Sigmoid colon (tissue), 6 donors: ENCODE measurements at regions not wholly inside any gene's neighbourhood (a gene's known extent, or its start where the extent isn't known, plus 50 kb on each side); places are given as distances from the start of the nearest gene placed in this dataset.

Experiments used
- DNase-seq: peaks from one replicate; pipeline ENCODE4 v3.0.0-alpha.2; 2019
- H3K27ac ChIP-seq, 4 donors: fragments of 200-600 bp; sonication (generic); one replicate each; pipeline ENCODE4 v1.5.1; 2016 to 2019; ENCODE audit warnings: mild to moderate bottlenecking in 1 of 4
- H3K27me3 ChIP-seq, 3 donors: fragments of 200-600 bp; sonication (generic); one replicate each; pipeline ENCODE4 v1.5.1; 2019; ENCODE audit warnings: mild to moderate bottlenecking in 1 of 3
- H3K36me3 ChIP-seq, 4 donors: fragments of 200-600 bp; sonication (generic); one replicate each; pipeline ENCODE4 v1.5.1; 2016 to 2019
- H3K4me1 ChIP-seq, 4 donors: fragments of 200-600 bp; sonication (generic); one replicate each; pipeline ENCODE4 v1.5.1; 2017 to 2019
- H3K4me3 ChIP-seq, 4 donors: fragments of 200-600 bp; sonication (generic); one replicate each; pipeline ENCODE4 v1.5.1; 2017 to 2019; ENCODE audit warnings: mild to moderate bottlenecking in 2 of 4, moderate library complexity in 1 of 4
- H3K9me3 ChIP-seq, 4 donors: fragments of 200-600 bp in 3 of 4; sonication (generic) in 3 of 4; one replicate each; pipeline versions ENCODE4 v1.5.1 to v1.6.1; 2013 to 2019
- EP300 ChIP-seq, 4 donors: sonication (generic); formaldehyde crosslinking; IDR thresholded peaks; one replicate each; pipeline ENCODE4 v1.6.1; 2017; ENCODE audit warnings: antibody characterized with exemption in 4 of 4
- POLR2A ChIP-seq, 2 donors: fragments of 450-650 bp; IDR thresholded peaks; one replicate each; pipeline ENCODE4 v1.6.1; 2016; ENCODE audit warnings: antibody characterized with exemption in 2 of 2, mild to moderate bottlenecking in 2 of 2, moderate library complexity in 2 of 2
- POLR2AphosphoS5 ChIP-seq, 4 donors: sonication (generic); formaldehyde crosslinking; IDR thresholded peaks; one replicate each; pipeline ENCODE4 v1.6.1; 2017; ENCODE audit warnings: antibody characterized with exemption in 4 of 4
- WGBS, 2 donors: extraction: QIAGEN DNeasy Blood & Tissue Kit; methylation state at CpG; one replicate each; pipeline ENCODE4 v1.1.7; 2013; 5-methylcytosine and 5-hydroxymethylcytosine counted together
- intact Hi-C: fragments of 100-400 bp; cut with DNase I; formaldehyde crosslinking; loops from one replicate; pipeline ENCODE4 v1.15.1; 2023
- TF ChIP-seq, protein P1 (sequence below), 4 experiments: fragments of 450-650 bp in 3 of 4; fragments of 200-600 bp in 1 of 4; IDR thresholded peaks; one replicate each; pipeline ENCODE4 v1.5.1; 2016 to 2019; ENCODE audit warnings: antibody characterized with exemption in 4 of 4, mild to moderate bottlenecking in 3 of 4, moderate library complexity in 2 of 4
- donor health status: healthy with polysubstance abuse.
- donor health status: healthy.

DNA sequence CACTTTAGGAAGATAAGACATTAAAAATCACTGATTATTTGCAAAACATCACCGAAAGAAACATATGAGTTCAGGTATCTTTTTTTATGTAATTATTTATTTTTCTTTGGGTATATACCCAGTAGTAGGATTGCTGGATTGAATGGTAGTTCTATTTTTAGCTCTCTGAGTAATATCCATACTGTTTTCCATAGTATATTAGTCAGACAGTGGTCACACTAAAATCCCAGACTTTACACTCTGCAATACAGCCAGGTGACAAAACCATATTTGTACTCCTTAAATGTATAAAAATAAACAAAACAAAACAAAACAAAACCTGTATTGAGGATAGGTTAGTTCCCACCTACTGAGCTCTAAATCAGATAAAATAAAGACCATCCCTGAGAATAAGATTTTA lies 1024.3 kb upstream of the EYS start:
- Histone ChIP-seq H3K9me3 (no peaks in the 10 kb centered on the region), H3K27me3 (no peaks in the 10 kb centered on the region), H3K27ac (no peak overlapping the region), H3K4me3 (no peak overlapping the region), H3K36me3 (no peaks in the 10 kb centered on the region), H3K4me1 (no peaks in the 10 kb centered on the region)
- intact Hi-C loops: no loop called here
- TF ChIP-seq, protein P1, sequence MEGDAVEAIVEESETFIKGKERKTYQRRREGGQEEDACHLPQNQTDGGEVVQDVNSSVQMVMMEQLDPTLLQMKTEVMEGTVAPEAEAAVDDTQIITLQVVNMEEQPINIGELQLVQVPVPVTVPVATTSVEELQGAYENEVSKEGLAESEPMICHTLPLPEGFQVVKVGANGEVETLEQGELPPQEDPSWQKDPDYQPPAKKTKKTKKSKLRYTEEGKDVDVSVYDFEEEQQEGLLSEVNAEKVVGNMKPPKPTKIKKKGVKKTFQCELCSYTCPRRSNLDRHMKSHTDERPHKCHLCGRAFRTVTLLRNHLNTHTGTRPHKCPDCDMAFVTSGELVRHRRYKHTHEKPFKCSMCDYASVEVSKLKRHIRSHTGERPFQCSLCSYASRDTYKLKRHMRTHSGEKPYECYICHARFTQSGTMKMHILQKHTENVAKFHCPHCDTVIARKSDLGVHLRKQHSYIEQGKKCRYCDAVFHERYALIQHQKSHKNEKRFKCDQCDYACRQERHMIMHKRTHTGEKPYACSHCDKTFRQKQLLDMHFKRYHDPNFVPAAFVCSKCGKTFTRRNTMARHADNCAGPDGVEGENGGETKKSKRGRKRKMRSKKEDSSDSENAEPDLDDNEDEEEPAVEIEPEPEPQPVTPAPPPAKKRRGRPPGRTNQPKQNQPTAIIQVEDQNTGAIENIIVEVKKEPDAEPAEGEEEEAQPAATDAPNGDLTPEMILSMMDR (IDR thresholded peaks at IDR 0.05): no peak
- TF ChIP-seq POLR2A (IDR thresholded peaks at IDR 0.05) (no peak), POLR2AphosphoS5 (IDR thresholded peaks at IDR 0.05) (no peak), EP300 (IDR thresholded peaks at IDR 0.05) (no peak)
- WGBS, 2 donors: 93 to 95% methylated on average over 1 of the region's 1 CpG
- DNase-seq: no peak

GRCh38 chr6:66725670-66726069 lies 1018.6 kb upstream of the EYS start:
- intact Hi-C loops: no loop called here
- TF ChIP-seq POLR2AphosphoS5 (IDR thresholded peaks at IDR 0.05) (no peak), EP300 (IDR thresholded peaks at IDR 0.05) (no peak), POLR2A (IDR thresholded peaks at IDR 0.05) (no peak)
- TF ChIP-seq, protein P1 (IDR thresholded peaks at IDR 0.05): no peak
- Histone ChIP-seq H3K4me1 (no peaks in the 10 kb centered on the region), H3K4me3 (no peak overlapping the region), H3K27ac (no peak overlapping the region), H3K9me3 (no peaks in the 10 kb centered on the region), H3K36me3 (no peaks in the 10 kb centered on the region), H3K27me3 (no peaks in the 10 kb centered on the region)
- 73 to 79% methylated on average over 3 of the region's 3 CpGs for WGBS, 2 donors
- no peak for DNase-seq

DNA sequence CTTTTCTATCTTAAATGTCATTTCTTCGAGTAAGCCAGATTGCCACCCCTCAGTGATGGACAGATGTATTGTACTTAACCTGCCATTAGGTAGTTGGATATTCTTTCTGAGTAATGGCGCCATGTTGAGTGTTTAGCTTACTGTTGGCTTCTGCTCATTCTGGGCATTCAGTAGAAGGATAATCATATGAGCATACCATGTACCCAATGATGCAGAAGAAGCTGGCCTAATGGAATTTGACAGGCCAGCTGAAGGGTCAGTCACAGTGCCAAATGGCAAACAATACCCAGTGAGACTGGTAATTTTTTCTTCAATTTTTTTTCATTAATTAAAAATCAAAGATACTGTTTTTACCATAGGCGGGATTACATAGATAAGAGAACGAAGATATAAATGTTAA lies 1010.8 kb upstream of the EYS start:
- no peak for DNase-seq
- H3K4me3 ChIP-seq: no peak overlapping the region
- no peaks in the 10 kb centered on the region for H3K4me1 ChIP-seq
- intact Hi-C loops: no loop called here
- WGBS, 2 donors: 91% methylated on average over 4 of the region's 4 CpGs
- TF ChIP-seq, protein P1 (IDR thresholded peaks at IDR 0.05): no peak
- TF ChIP-seq POLR2A (IDR thresholded peaks at IDR 0.05) (no peak), POLR2AphosphoS5 (IDR thresholded peaks at IDR 0.05) (no peak), EP300 (IDR thresholded peaks at IDR 0.05) (no peak)
- no peaks in the 10 kb centered on the region for H3K9me3 ChIP-seq
- no peak overlapping the region for H3K27ac ChIP-seq
- H3K36me3 ChIP-seq: no peaks in the 10 kb centered on the region
- no peaks in the 10 kb centered on the region for H3K27me3 ChIP-seq

DNA sequence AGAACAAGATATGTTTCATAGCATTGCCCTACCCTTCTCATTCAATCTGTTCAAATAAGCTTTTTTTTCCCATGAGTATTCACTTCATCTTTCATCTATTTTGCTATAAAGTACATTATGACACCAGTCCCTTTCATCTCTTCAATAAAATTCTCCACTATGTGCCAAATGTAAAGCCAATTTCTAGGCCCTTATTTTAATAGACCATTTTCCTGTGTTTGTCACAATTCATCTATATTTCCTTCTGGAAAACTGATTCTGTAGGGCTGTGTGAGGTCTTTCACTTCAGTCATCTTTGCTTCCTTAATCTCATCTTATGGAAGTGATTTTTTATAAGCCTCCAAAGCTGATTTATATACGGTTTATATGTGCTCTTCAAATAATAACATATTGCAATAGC lies 992.4 kb upstream of the EYS start:
- WGBS, 2 donors: 64 to 74% methylated on average over 1 of the region's 1 CpG
- no peak overlapping the region for H3K27ac ChIP-seq
- H3K4me3 ChIP-seq: no peak overlapping the region
- H3K27me3 ChIP-seq: no peaks in the 10 kb centered on the region
- H3K4me1 ChIP-seq: no peaks in the 10 kb centered on the region
- H3K9me3 ChIP-seq: no peaks in the 10 kb centered on the region
- intact Hi-C loops: no loop called here
- H3K36me3 ChIP-seq: no peaks in the 10 kb centered on the region
- no peak for DNase-seq
- TF ChIP-seq POLR2A (IDR thresholded peaks at IDR 0.05) (no peak), EP300 (IDR thresholded peaks at IDR 0.05) (no peak), POLR2AphosphoS5 (IDR thresholded peaks at IDR 0.05) (no peak)
- TF ChIP-seq, protein P1 (IDR thresholded peaks at IDR 0.05): no peak

DNA sequence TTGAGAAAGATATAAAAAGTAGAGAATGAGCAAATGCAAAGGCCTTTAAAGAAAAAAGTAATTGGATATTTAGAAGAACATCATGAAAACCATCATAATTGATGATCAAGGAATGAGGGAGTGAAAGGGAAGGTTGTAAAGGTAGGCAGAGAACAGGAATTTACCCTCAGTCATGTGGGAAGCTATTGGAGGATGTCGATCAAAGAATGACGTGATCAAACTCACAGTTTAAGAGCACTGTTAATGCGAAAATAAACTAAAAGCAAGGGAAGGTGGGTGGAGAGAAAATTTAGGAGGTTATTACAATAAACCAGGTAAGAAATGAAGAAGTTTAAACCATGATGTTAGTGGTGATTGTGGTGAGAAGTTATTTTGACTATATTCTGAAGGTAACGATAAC lies 982.6 kb upstream of the EYS start:
- H3K36me3 ChIP-seq: no peaks in the 10 kb centered on the region
- 92 to 93% methylated on average over 4 of the region's 4 CpGs for WGBS, 2 donors
- no peak for DNase-seq
- intact Hi-C loops: no loop called here
- no peak overlapping the region for H3K27ac ChIP-seq
- TF ChIP-seq POLR2A (IDR thresholded peaks at IDR 0.05): no peak
- TF ChIP-seq EP300 (IDR thresholded peaks at IDR 0.05): no peak
- no peak for TF ChIP-seq POLR2AphosphoS5 (IDR thresholded peaks at IDR 0.05)
- TF ChIP-seq, protein P1 (IDR thresholded peaks at IDR 0.05): no peak
- H3K9me3 ChIP-seq: no peaks in the 10 kb centered on the region
- no peaks in the 10 kb centered on the region for H3K27me3 ChIP-seq
- no peak overlapping the region for H3K4me3 ChIP-seq
- no peaks in the 10 kb centered on the region for H3K4me1 ChIP-seq
